GM18870 (cell line): ENCODE measurements at regions not wholly inside any gene's neighbourhood (a gene's known extent, or its start where the extent isn't known, plus 50 kb on each side); places are given as distances from the start of the nearest gene placed in this dataset.
A peak's percentile ranks its signal among the peaks of the same experiment; 100 is the strongest.

Source experiments
- ATAC-seq: cut with Tn5 transposase; IDR thresholded peaks from one replicate; pipeline ENCODE4 v1.9.1; 2021; ENCODE audit warnings: moderate library complexity; ENCODE audit not compliant: unreplicated experiment

DNA sequence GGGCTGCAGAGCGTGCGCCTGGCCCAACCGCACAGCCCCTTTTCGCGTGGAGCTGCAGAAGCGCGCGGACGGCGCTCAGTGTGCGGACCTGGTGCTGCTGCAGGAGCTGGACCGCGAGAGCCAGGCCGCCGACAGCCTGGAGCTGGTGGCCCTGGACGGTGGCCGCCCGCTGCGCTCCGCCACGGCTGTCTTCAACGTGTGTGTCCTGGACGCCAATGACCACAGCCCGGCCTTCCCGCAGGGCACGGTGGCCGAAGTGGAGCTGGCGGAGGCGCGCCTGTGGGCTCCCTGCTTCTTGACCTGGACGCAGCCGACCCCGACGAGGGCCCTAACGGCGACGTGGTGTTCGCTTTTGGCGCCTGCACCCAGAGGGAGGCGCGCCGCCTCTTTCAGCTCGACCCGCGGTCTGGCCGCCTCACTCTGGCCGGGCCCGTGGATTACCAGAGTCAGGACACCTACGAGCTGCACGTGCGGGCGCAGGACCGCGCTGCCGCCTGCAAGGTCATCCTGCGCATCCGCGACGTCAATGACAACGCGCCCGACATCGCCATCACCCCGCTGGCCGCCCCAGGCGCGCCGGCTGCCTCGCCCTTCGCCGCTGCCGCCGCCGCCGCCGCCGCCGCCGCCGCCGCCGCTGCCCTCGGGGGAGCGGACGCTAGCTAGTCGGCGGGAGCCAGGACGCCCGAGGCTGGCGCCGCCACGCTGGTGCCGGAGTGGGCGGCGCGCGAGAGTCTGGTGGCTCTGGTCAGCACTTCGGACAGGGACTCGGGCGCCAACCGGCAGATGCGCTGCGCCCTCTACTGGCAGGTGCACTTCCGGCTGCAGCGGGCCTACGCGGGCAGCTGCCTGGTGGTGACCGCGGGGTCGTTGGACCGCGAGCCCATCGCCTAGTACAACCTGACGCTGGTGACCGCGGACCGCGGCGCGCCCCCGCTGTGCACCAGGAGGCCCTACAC is 172.2 kb downstream of the OLFM4 start:
- no peak for ATAC-seq

DNA sequence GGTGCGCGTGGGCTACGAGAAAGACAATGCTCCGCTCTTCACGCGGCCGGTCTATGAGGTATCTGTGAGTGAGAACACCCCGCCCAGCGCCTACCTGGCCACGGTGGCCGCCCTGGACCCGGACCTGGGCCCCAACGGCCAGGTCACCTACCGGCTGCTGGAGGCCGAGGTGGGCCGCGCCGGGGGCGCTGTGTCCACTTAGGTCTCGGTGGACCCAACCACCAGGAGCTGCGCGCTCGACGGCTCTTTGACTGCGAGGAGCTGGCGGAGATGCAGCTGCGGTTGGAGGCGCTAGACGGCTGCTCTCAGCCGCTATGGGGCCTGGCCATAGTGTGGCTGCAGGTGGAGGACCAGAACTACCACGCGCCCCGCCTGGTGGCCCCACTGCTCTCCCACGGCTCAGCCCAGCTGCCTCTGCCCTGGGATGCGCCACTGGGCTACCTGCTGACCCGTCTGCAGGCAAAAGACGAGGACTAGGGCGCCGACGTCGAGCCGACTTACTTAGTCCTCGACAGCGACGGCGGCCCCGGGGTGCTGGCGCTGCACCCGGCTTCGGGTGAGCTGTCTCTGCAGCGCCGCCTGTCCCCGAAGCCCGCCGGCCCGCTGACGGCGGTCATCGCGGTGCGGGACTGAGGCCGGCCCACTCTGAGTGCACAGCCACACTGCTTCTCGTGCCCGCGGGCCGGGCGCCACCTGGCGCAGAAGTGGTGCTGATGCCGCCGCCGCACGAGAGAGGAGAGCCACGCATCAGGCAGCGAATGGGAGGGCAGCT is 173.0 kb downstream of the OLFM4 start:
- ATAC-seq = no peak

DNA sequence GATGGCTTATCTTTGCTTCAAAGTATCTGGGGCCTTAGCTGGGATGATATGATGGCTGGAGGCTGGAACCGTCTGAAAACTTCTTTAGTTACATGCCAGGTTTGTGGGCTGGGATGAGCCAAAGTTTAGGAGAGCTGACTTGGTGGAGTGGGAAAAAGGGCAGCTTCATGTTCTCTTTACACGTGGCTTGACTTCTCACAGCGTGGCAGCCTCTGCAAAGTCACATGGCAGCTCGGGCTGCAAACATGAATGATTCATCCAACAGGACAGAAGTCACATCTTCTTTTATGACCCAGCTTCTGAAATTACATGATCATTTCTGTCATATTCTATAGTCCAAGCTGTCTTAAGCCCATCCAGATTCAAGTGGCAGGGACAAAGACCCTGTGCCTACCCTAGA is 176.0 kb downstream of the OLFM4 start:
- ATAC-seq = no peak

DNA sequence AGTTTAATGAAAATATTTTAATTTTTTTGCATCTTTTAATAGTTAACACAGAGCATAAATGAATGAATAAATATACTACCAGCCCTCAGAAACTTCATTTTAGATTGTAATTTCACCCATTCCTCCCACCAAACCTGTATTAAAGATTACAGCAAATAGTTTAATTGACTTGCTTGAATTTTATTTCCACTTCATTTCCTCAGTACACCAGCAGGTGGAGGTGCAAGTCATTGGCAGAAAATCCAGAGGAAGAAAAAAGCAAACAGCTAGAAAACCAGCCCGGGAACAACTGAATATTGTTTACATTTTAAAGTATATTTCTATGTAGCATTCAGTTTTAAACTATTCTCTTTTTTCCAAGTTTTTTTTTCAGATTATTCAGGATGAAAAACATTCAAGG is 177.8 kb downstream of the OLFM4 start:
- ATAC-seq = no peak

DNA sequence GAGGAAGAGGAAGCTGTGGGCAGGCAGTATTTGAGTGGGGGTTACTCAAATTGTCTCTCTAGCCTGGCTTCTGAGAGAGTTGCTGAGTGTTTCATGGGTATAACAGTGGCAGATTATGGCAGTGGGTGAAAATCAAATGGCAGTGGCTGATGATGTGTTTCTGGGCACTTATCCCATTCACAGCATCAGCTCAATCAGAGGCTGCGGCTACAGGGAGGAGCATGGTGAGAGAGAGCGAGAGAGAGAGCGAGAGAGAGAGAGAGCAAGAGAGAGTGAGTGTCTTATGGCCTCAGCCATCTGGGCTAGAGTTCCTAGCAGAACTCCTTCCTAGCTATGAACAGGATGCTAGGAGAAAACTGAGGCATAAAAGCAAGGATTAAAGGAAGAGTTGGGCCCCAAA is 178.9 kb downstream of the OLFM4 start:
- ATAC-seq = no peak

DNA sequence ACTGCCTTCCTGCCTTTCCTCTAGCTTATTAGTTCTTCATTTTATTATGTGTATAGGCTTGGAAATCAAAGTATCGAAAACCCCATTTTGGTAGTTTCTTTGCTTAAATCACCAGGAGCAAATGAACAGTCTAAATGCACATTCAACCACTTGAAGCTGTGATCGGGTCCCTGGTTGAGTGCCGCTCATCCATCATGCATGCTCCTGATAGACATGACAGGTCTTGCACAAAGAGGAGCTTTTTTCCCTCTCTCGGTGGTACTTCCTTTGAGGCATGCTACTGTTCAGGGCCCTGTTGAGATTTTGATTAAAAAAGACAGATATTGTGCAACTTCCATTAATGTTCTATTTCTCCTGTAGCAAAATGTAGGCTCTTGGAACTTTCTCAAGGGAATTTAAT is 185.8 kb downstream of the OLFM4 start:
- ATAC-seq = no peak

DNA sequence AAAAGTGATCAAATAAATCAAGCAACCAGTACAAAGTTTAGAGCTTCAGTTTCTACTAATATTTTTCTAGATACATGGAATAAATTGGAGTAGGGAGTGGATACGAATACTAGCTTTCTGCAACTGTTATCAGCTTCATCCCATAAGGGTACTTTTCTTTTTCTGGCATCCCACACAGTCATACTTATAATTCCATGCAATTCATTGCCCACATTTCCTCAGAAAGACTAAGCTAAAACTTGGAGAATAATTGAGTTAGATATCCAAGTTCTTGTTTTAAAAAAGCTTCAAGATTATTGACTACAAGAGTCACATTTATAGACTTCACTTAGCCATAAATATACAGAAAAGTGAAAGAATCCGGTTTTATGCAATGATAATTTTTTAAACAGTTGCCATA is 186.9 kb downstream of the OLFM4 start:
- ATAC-seq = no peak

DNA sequence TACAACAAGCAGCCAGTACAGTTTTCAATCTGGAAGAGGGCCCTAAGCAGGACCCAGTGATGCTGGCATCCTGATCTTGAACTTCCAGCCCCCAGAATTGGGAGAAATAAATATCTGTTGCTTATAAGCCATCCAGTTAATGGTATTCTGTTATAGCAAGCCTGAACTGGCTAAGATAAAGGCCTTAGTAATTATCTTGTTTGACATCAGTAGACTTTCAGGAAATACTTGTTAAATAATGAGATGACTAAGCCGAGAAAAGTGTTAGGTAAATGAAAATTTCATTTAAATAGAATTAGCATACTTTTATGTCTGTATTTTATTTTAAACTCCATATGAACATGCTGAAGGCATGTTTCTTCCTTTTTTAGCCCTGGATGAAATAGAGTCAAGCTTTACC is 188.2 kb downstream of the OLFM4 start:
- no peak for ATAC-seq

DNA sequence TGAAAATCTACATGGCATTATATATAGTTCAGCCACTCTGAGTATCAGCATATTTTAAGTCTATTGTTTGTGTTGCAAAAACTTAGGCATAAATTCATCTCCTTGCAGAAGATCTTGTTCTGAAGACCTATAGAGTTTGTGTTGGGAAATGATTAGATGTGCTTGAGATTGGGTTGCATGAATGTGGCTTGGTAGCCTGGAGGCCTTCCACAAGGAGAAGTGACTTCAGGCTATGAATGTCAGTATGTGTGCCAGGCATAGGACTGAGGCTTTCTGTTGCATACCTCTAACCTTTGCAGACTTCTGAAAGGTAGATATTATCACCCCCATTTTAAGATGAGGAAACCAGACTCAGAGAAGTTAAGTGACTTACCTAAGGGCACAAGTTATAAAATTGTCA is 188.6 kb downstream of the OLFM4 start:
- no peak for ATAC-seq

DNA sequence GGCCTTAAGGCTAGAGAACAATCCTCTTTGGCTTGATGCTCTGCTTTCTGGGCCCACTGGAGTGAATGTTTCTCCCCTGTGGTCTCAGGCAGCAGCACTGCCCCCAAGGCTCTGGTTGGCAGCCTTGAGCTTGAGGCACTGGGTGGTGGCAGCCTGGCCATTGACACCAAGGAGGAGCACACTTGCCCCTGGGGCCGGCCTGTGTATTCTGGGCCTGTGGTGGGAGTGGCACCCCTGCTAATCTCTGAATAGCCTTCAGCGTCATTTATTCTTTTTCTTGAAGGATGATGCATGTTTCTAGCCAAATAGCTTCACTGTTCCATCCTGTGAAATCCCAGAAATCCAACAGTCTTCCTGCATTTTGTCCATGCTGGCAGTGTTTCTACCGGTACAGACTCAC is 191.4 kb downstream of the OLFM4 start:
- ATAC-seq = no peak

DNA sequence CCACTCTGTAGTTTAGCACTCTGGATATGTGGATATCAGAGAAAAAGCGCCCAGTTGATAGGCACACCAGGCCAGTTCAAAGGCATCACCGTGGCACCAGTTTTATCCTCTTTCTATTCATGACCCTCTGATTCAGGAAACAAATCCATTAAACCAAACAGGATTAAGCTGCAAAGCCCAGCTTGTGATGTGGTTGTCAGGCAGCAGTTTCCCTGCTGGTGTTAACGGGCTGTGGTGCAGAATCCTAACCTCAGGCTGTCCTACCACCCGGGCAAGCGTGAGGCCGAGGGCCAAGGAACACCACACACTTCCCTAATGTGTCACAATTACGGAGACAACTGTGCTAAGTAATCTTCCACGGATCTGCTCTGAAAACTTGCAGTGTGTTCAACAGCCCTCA is 209.1 kb downstream of the OLFM4 start:
- no peak for ATAC-seq

DNA sequence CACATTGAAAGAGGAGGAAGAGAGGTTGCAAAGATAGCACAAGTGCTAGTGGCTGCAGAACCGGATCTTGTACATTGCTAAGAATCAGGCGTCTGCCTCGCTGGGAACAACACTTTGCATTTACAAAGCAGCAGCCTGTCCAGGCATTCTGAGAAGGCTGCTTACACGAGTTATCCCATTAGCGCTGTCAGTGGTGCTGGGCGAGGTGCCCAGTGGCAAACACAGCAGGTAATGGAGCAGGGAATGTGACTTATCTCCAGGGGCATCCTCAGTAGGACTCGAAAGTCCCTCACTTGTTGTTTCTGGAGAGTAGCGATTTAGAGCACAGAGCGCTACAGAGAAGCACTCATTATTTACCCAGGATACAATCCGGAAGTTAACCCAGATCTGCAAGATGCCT is 209.6 kb downstream of the OLFM4 start:
- no peak for ATAC-seq

DNA sequence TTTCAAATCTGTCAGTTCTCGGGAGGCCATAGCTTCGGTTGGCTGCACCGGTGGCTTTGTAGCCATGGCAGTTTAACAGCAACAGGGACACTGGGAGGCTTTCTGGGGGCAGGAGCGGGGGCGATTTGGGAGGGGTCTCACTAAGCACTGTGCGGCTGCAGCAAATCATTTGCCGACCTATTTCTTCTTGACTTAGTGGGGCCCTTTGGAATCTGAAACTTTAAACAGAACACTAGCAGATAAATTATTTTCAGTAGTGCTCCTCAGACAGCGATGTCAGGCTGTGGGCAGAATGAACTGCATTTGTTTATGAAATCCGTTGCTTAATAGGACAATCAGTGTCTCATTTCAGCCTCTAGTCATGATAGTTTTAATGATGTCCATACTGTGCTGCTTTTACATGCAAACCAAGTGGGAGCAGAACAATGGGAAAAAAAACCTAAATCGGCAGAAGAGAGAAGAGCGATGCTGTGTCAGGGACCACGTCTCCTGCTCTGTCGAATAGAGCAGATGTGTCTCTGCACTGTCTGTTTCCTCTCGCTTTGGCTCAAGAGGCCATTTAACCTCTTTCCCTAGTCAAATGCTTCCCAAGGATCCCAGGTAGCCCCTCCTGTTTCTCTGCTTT is 211.9 kb downstream of the OLFM4 start:
- ATAC-seq = no peak

DNA sequence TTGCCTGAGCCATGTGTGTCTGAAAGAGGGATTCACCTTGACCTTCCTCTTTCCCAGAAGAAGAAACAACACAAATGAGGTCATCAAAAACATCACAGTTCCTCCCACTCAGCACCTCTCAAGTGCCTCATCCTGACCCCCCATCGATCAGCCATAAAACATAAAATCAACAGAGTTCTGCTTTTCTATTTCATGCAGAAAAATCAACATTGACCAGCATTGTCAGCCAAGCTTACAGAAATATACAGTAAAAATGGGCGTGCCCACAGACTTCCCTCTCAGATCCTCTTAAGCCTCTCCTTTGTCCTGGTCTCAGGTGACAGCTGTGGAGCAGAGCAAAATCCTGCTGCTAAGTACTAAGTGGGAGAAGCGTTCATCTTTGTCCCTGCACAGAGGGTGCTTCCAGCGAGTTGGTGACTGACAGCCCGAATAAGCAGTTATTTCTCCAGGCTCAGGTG is 213.3 kb downstream of the OLFM4 start:
- ATAC-seq = no peak

DNA sequence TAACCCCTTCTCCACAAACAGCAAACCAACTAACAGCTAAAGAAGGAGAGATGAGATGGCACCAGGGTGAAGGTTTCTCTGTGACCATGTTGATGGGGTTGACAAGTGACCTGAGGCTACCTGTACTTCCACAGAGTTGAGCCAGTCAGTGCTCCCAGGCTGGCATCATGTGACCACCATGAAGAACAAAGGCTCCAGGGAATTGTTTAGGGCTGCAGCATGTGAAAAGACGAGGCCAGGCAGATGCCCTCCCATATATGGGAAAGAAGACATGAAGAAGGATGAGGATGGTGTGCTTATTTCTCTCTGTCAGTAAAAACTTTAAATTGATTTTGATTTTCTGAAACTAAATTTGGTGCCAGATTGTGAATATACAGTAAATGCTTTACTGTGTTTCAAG is 220.6 kb downstream of the OLFM4 start:
- no peak for ATAC-seq

DNA sequence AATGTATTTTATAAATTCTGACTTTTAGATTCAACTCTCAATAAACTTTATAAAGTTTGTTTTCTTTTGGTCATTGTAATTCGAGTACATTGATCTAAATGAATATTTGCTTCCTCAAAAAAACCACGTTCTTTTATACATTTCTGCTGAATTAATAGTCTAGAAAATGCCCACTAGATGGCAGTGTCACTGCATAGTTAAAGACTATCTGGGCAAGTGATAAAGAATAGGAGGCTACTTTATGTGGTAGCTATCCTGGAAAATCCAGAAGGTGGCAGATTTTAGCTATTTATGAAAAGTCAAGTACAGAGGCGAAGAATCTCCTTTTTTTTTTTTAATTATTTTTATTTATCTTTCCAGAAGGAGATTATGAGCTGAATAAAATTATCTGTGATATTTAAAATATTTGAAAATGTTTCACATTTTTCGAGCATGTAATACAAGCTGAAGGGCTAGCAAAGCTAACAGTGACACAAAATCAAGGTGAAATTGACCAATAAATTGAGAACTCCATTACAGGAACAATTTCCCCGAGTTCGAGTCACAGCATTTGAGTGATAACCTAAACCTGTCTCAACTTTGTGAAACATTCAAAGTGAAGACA is 221.8 kb downstream of the OLFM4 start:
- ATAC-seq = peak; percentile 88

DNA sequence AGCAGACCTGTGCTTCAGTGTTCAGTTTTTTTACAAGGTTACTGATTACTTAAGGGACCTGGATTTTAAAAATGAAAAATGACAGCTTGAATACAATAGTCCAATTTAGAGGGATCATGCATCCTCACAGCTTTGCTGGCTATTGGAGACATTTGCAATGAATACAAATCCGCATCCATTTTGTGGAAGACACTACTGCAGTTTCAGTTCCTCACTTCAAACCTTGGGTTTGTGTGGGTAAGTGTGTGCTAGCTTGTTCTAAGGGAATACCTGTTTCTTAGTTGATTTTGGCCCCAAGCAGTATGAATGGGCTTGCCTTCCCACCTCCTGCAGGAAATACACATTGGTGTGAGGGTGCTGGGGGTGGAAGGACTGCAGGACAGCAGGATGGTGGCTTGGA is 222.4 kb downstream of the OLFM4 start:
- ATAC-seq = no peak

DNA sequence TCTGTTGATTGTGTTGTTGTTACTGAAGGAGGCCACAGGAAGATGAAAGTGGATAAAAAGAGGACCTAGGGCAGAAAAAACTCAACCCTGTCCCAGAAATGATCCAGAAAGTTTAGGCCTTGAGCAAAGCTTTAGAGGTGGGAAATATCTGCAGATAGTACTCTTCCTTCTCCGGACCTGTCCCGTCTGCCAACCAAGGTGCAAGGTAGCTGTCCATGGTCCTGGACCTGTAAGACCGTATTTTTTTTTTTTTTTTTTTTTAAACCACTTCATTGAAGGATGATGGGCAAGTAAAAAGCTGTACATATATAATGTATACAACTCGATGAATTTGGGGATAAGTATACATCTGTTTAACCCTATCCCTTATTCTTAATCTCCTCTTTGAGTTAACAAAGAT is 225.9 kb downstream of the OLFM4 start:
- no peak for ATAC-seq

DNA sequence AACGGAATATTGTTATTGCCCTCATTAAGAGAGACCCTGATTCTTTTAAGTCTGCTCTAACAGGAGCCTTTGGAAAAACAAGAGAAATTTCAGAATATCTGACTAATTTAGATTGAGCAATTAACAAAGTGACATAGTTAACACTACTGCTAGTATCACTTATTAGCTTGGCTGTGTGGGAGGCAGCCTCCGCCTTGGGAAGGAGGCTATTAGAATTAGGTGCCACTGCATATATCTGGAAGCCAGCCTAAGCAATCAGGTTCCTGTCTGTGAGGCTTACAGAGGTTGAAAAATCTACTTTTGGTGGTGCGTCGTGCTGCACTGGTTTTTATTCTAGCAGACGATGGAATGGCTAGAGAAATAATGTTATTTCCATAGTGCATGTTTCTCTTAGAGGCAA is 227.2 kb downstream of the OLFM4 start:
- no peak for ATAC-seq

DNA sequence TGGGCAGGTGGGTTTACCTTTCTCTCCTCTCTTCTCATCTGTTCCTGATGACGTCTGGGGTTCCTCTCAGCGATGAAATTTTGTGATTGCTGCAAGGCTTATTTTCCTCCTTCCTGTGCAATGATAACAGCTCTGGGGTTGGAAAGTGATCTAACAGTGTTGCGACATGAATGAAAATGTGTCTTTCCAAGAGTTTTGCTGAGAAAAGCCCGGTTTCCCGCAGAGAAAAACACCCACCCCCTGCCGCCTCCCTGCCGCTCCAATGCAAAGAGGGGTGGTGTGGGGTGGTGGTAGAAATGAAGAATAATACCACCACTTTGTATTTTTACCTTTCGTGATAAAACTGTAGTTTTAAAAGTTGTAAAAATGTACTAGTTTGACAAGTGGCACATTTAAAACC is 232.0 kb downstream of the OLFM4 start:
- no peak for ATAC-seq

DNA sequence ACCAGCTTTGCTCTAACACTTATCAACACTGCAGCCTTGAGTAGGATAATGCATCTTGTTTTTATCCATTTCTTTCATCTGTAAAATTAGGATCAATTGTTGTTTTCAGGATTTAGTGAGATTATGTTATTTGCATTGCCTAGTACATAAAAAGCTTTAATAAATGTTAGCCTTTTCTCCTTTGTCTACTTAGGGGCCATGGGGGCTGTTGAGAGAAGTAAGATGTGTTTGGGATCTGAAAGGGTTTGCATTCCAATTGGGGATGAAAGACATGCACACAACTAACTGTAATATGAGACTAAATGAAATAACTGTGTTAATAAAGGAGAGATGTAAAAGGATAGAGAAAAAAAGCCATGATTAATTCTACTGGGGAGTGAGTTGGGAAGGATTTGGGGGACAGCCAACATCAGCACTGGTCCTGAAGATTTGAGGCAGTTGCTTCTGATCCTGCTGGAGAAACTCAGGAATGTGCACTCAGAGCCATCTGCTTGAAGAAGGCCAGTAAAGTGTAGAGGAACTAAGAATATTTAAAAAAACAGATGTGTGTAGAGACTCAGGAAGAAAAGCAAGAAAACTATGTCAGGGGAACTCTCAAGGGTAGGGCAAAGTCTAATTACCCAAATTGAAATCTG is 236.3 kb downstream of the OLFM4 start:
- ATAC-seq = no peak
